Esophagus squamous epithelium (tissue), 4 donors: ENCODE measurements at regions not wholly inside any gene's neighbourhood (a gene's known extent, or its start where the extent isn't known, plus 50 kb on each side); places are given as distances from the start of the nearest gene placed in this dataset.

Experiments
- POLR2A ChIP-seq, 4 donors: fragments of 450-650 bp; IDR thresholded peaks; one replicate each; pipeline ENCODE4 v1.6.1; 2017; ENCODE audit warnings: antibody characterized with exemption in 4 of 4, mild to moderate bottlenecking in 4 of 4, moderate library complexity in 3 of 4
- TF ChIP-seq, protein P1 (sequence below), 6 experiments: fragments of 450-650 bp in 4 of 6; fragments of 200-600 bp in 2 of 6; sonication (generic) in 2 of 6; IDR thresholded peaks; one replicate each; pipeline ENCODE4 v1.5.1; 2016 to 2019; ENCODE audit warnings: antibody characterized with exemption in 6 of 6, mild to moderate bottlenecking in 4 of 6, moderate library complexity in 4 of 6

DNA sequence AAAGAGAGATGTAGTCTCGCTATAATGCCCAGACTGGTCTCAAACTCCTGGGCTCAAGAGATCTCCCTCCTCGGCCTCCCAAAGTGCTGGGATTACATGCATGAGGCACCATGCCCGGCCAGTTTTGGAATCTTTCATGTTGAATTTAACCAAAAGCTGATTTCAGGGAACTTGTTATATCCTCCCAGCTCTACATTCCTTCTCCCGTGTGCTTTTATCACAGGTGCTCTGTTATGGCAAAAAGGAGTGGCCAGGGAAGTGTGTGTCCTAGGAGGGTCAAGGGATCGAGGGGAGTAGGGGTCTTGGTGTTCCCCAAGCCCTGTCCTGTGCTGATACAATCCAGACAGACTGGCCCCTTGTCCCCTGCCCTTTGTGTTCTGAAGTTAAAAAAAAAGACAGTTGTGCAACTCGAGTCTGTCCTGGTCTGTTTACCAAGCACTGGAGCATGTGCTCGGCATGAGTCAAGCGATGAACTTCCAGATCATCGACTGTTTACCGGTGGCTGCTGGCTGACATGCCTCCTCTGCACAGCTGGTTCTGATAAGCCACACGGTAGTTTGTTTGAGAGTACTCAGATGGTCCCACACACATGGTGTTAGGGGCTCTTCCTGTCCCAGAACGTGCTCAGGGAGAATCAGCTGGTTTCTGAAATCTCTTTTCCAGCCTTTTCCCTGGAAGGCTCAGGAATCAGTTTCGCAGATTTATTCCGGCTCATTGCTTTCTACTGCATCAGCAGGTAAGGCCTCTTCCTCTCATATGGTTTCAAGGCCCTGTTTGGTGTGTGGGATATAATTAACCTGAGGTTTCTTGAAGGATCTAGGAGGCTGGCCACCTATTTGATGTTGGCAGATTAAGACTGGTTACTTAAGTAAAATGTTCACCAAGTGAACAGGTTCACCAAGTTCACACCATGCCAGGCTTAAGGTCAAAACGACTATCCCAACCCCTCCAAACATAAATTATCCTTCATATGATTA, 52.6 kb upstream of the NAA20 start:
- TF ChIP-seq, protein P1, sequence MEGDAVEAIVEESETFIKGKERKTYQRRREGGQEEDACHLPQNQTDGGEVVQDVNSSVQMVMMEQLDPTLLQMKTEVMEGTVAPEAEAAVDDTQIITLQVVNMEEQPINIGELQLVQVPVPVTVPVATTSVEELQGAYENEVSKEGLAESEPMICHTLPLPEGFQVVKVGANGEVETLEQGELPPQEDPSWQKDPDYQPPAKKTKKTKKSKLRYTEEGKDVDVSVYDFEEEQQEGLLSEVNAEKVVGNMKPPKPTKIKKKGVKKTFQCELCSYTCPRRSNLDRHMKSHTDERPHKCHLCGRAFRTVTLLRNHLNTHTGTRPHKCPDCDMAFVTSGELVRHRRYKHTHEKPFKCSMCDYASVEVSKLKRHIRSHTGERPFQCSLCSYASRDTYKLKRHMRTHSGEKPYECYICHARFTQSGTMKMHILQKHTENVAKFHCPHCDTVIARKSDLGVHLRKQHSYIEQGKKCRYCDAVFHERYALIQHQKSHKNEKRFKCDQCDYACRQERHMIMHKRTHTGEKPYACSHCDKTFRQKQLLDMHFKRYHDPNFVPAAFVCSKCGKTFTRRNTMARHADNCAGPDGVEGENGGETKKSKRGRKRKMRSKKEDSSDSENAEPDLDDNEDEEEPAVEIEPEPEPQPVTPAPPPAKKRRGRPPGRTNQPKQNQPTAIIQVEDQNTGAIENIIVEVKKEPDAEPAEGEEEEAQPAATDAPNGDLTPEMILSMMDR (IDR thresholded peaks at IDR 0.05): no peak
- TF ChIP-seq POLR2A (IDR thresholded peaks at IDR 0.05): no peak
